ENCODE measurements at regions not wholly inside any gene's neighbourhood (a gene's known extent, or its start where the extent isn't known, plus 50 kb on each side); places are given as distances from the start of the nearest gene placed in this dataset.

GRCh38 chr14:101123618-101124510, 220.3 kb upstream of the RTL1 start:
- DNase-seq = no peak

GRCh38 chr14:101124815-101125214, 221.3 kb upstream of the RTL1 start:
- no peak for DNase-seq

- DNase-seq = no peak
Observed at GRCh38 chr14:101125313-101125712, 221.8 kb upstream of the RTL1 start.

DNA sequence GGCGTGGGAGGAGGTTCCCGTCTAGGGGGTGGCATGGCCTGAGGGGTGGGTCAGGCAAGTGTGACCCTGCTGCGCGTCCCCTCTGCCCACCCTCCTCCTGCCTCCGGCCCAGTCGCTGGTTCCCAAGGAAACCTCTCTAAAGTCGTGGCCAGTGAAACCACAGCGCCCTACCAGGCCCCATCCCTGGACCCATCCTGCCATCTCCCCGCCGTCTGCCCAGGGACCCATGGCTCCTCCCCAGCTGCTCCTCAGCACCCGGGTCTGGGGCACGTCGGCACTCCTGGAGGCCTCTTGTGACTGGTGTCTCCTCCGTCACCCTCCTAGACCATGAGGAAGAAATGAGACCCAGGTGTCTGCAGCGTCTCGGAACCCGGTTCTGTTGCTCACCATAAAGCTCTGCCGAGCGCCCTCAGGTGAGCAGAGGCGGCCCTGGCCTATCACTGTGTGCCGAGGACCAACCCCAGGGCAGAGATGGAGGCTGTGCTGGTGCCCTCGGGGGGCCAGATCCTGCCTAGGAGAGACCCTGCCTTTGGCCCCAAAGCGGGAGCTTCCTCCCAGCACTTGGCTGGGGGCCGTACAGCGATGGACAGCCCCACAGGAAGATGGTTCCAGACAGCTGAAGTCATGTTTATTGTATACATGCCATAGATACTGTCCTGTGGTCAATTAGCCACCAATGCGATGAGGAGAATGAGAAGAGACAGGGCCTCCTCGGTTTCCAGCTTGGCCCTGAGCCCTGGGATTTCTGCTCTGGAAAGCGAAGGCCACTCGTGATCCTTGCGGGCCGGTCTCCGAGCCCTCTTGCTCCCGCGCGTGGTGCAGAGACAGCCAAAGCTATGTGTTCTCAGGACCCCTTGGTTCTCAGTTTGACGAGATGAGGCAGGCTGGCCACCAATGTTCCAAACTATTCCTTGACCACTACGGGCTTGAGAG, 222.5 kb upstream of the RTL1 start:
- DNase-seq = no peak

DNA sequence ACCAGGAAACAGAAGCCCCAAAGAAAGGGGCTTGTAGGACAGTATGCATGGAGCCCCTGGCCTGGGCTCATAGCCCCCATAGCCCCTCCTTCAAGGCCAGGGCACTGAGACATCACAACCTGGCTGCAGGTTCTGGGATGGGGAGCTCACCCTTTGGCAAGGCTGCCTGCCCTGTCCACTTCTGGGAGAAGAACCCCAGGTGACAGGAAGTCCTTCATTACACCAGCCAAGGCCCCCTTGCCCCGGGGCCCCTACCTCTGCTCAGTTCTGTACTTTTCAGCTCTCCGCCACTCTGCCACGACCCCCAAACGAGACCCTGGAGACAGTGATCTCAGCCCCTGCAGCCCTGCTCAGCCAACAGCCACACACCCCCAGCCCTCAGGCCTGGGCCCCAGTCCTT, 223.2 kb upstream of the RTL1 start:
- DNase-seq = no peak

DNA sequence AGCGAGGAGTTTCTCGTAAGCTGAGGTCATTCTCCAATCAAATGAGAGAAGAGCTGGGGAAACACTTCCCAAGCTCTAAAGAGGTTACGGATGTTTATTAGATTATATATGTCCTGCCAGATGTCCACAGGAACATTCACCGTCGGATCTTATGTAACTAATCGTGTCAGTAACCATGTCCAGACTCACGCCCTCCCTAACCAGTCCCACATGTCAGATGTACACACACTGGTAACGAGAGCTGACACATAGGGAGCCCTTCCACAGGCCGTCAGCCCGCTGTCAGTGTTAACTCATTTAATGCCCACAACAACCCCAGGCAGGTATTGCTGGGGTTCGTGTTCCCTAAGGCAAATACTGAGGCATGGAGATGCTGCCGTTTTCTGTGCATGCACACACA, 223.7 kb upstream of the RTL1 start:
- no peak for DNase-seq

DNA sequence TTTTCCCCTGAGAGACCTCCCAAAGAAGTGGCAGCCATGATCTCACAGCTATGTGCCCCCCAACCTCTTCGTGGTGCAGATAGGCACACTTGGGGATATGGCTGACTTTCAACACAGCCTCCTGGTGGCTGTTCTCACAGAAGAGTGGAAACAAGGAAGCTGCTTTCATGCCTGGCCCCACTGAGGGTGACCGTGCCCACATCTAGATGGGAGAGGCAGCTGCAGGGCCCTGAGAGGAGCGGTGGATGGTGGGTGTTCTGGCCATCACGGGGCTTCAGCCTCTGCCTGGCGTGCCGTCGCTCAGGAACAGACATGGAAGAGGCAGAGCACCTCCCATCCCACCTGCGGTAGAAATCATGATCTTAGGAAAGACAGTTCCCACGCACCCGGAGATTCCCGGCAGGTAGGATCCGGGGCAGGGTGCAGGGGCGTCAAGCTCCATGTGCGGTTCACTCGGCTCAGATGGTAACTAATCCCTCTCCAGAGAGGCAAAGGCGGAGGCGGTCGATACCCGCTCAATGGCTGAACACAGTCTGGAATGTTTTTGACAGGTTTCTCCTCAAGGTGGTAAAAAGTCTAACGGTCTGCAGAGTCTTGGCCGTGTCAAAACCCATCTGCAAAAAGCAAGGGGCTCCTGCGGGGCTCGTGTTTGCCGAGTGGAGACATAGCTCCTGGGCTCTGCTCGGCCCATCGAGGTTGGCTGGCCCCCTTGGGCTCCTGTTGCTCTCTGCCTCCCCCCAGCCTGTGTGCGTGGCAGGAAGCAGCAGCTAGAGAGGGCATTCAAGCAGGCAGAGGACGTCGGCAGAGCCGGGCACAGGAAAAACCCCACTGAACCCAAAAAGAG, 225.2 kb upstream of the RTL1 start:
- DNase-seq = no peak

GRCh38 chr14:101129521-101130167, 226.1 kb upstream of the RTL1 start:
- DNase-seq = no peak

DNA sequence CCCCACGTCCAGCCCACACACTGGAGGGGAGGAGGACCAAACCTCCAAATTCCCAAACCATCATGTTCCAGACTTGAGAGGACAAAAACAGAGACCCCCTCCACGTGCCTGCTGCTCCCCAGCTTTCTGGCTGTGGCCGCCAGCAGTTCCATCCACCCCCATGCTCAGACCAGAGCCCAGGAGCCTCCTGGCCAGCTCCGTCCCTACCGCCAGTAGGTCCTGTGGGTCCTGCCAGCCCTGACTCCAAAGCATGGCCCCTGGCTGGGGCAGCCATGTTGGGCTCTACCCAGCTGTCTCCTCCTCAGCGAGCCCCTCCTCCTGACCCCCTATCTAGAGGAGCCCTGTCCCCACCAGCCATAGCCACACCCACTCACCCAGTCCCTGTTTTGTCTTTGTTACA, 227.3 kb upstream of the RTL1 start:
- no peak for DNase-seq

DNA sequence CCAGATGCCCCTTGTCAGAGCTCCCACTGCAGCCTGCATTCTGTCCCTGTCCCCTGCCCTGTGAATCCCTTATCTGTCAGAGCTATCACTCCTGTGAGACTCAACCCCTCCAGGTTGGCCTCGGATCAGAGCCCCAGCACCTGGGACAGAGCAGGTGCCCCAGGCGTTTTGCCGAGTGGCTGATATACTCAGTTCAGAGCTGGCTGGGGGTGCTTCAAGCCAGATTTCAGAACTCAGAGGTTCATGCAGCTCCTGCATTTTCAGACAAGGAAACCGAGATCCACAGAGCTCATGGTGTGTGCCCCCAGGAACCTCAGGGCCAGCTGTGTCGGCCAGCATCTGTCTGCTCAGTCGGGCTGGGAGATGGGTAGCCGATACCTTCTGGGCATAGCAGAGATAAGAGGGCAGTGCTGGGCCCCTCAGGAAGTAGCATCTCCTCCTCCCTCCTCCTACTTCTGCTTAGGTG, 228.0 kb upstream of the RTL1 start:
- no peak for DNase-seq

- DNase-seq = no peak
Observed at GRCh38 chr14:101132051-101132571, 228.6 kb upstream of the RTL1 start.

- no peak for DNase-seq
Observed at GRCh38 chr14:101132588-101132987, 229.1 kb upstream of the RTL1 start.

- no peak for DNase-seq
Observed at GRCh38 chr14:101133068-101133467, 229.5 kb upstream of the RTL1 start.

DNA sequence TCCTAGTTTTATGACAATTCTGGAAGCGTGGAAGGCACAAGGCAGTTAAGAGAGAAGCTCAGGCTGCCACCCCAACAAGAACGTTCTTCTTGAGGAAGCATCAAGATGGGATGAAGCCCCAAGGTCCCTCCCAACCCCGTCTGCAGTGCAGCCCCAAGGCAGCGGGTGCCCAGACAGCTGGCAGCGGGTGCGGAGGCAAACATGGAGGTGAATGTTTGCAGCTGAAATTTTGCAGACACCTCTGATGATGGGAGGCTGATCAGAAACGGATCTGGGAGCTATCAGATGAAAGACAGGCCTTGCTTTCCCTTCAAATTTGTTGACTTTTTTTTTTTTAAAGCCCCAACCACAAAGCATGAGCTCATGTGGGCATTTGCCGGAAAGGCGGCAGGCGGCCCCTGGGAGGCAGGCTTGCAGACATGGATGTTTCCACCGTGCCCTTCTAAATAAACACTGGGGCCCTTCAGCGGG, 230.7 kb upstream of the RTL1 start:
- DNase-seq = no peak

DNA sequence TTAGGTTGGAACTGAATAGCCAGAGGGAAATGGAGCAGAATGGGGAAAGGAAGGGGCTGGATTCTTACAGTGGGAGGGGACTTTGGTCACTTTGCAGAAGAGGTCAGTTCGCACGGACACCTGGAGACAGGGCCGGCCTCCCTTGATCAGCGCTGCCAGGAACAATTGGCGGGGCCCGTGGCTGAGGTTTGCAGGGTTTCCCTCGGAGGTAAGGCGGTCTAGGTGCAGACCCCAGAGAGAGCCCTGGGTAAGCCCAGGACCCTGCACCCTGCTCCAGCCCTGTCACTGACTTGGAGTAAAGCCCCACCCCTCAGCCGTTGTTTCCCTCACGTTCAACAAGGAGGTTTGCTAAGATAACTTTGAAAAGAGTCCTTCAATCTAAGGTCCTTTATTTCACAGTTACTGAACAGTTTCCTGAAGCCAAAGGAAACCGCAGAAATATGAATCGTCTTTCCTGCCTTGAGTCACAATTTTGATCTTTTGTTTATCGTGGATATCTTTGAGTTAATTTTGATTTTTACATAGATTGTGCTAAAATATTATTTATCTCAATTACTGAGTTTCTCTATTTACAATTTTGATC, 231.4 kb upstream of the RTL1 start:
- no peak for DNase-seq

- no peak for DNase-seq
Observed at GRCh38 chr14:101135796-101136742, 232.5 kb upstream of the RTL1 start.

- no peak for DNase-seq
Observed at GRCh38 chr14:101137234-101137633, 233.7 kb upstream of the RTL1 start.

DNA sequence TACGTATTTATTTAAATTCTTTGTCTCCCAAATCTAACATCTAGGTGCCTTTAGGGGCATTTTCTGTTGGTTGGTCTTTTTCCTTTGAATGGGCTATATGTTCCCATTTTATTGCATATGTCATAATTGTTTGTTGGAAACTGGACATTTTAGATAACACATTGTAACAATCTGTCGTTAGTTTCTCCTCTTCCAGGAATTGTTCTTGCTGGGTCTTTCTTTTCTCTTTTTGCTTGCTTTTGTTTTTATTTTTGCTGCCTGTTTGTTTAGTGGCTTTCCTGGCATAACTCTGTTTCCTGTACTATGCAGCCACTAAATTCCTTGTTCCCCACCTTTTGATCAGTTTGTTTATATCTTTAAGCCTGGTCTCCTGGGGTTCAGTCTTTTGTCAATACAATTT, 244.3 kb upstream of the RTL1 start:
- DNase-seq = no peak

GRCh38 chr14:101150039-101150610, 246.6 kb upstream of the RTL1 start:
- no peak for DNase-seq
